HG03342 (cell line): ENCODE measurements at regions not wholly inside any gene's neighbourhood (a gene's known extent, or its start where the extent isn't known, plus 50 kb on each side); places are given as distances from the start of the nearest gene placed in this dataset.

Source experiments
- ATAC-seq: cut with Tn5 transposase; IDR thresholded peaks from one replicate; pipeline ENCODE4 v1.9.1; 2021; ENCODE audit warnings: mild to moderate bottlenecking, moderate library complexity; ENCODE audit not compliant: unreplicated experiment

DNA sequence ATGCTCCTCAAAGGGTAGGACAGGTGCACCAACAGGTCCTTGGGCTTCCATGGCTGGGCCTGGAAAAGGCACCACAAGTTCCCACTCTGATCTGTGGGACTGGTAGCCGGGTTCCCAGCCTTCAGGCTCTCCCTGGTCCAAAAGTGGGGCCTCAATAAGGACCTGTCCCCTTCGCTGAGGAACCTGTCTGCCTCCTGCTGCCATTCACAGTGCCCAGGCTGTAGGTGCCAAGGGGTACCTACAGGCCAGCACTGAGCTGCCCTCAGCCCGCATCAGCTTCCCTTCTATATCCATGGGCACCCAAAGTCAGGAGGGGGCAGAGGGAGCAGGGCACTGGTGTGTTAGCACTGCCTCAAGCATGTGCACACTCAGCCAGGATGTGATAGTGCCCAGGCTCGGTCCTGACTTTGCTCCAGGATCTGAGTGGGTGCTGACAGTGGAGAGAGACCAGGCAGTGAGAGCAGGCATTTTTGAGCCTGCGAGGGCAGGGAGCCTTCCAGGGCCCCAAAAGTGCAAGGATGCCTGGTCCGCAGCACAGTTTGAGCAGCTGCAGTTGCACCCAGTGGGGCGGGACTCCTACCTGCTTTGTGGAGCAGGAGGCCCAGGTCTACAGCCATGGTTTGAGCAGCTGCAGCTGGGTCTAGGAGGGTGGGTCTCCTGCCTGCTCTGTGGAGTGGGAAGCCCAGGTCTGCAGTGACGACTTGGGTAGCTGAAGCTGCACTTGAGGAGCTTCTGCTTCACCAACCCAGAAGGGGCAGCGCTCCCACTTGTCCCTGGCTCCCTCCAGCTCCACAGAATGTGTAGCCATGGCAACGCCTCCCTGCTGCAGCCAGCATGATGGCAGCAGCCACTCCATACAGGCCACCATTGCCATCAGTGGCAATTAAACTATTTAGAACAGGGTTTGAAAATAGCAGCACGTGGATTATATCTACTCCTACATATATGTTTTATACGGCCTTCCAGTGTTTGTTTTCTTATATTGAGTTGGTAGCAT lies 376.4 kb downstream of the KCTD8 start:
- ATAC-seq, result no peak

DNA sequence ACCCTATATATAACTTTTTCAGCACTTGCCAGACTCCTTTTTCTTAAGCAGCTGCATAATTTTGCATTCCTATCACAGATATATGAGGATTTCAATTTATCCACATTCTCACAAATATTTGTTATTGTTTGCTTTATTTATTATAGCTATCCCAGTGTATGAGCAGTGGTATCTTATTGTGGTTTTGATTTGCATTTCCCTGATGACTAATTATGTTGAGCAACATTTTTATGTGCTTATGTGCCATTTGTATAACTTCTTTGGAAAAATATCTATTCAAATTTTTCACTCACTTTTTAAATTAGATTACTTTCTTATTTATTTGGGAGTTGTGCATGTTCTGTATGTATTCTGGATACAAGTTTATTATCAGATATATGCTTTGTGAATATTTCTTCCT lies 361.9 kb downstream of the KCTD8 start:
- no peak for ATAC-seq

DNA sequence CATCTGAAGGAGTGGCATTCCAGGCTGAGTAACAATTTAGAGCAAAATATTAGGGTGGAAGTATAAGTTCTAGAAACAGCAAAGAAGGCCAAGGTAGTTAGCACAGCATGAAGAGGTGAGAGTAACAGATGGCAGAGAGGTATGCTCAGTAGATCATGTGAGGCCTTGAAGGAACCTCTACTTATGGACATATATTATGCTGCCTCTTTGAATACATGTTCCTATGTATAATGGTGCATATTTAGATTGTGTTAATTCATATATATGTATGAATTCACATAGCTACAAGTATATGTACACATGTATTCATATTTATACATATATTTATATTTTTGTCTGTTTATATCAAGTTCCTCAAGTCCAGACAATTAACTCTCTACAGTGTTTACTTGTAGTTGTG lies 355.2 kb downstream of the KCTD8 start:
- ATAC-seq, result no peak

DNA sequence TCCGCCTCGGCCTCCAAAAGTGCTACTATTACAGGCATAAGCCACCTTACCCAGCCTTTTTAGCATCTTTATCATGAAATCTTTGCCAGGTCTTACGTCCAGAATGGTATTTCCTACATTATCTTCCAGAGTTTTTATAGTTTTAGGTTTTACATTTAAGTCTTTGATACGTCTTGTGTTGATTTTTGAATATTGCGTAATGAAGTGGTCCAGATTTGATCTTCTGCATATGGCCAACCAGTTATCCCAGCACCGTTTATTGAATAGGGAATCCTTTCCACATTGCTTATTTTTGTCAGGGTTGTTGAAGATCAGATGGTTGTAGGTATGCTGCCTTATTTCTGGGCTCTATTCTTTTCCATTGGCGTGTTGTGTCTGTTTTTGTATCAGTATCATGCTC lies 349.6 kb downstream of the KCTD8 start:
- ATAC-seq, result no peak

- ATAC-seq, result no peak
These were observed 348.2 kb downstream of the KCTD8 start for GRCh38 chr4:44100456-44100855.

DNA sequence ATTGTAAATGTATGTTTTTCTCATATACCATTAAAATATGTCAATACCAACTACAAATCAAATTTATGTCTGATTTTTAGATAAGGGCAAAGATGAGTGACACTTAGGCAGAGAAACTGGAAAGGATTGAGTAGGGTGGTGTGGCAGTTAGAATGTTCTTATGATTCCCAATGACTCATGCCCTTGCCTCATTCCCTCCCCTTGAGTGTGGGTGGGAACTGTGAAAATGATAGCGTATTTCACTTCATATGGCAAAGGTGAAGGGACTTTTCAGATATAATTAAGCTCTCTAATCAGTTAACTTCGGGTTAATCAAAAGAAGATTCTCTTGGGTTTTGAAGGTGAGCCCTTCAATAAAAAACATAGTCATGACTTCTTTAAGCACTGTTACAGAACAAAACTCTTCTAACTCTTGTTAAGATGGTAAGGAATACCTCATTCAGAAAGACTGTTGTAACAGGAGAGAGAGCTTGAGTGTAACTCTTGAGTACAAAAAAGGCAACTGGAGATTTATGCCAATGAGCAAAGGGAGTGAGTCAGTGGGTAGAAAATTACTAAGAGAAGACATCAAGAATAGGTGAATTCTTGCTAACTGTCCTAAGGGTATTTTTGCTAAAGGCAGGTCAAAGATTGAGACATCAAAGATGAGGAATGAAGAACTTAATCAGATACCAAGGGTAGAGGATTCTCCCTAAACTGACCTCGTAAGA lies 329.5 kb downstream of the KCTD8 start:
- ATAC-seq, result no peak

GRCh38 chr4:44120646-44121045 lies 328.0 kb downstream of the KCTD8 start:
- no peak for ATAC-seq

GRCh38 chr4:44121210-44121609 lies 327.4 kb downstream of the KCTD8 start:
- ATAC-seq, result no peak
